HG03432 (cell line): ENCODE measurements at regions not wholly inside any gene's neighbourhood (a gene's known extent, or its start where the extent isn't known, plus 50 kb on each side); places are given as distances from the start of the nearest gene placed in this dataset.
"Not testable (repeated sequence)": the region's sequence is repeated elsewhere in the genome, so short reads cannot be mapped to it uniquely, and the experiment has no call there.

ENCODE experiments used
- ATAC-seq: cut with Tn5 transposase; IDR thresholded peaks from one replicate; pipeline ENCODE4 v1.9.1; 2021; ENCODE audit warnings: mild to moderate bottlenecking, moderate library complexity; ENCODE audit not compliant: unreplicated experiment

- no peak for ATAC-seq
Observed at GRCh38 chr9:71286146-71286545, 164.7 kb upstream of the TRPM3 start.

GRCh38 chr9:71285191-71285656 is 163.8 kb upstream of the TRPM3 start:
- ATAC-seq, result peak; percentile 85

- not testable (repeated sequence) for ATAC-seq
Observed at GRCh38 chr9:71282116-71282515, 160.7 kb upstream of the TRPM3 start.

- ATAC-seq, result no peak
Observed at GRCh38 chr9:71279151-71279739, 157.8 kb upstream of the TRPM3 start.

GRCh38 chr9:71273613-71274012 is 152.2 kb upstream of the TRPM3 start:
- ATAC-seq, result no peak

- no peak for ATAC-seq
Observed at GRCh38 chr9:71271602-71272001, 150.2 kb upstream of the TRPM3 start.

GRCh38 chr9:71270554-71270953 is 149.1 kb upstream of the TRPM3 start:
- no peak for ATAC-seq

- peak; percentile 55 for ATAC-seq
Observed at GRCh38 chr9:71269859-71270258, 148.4 kb upstream of the TRPM3 start.

GRCh38 chr9:71268871-71269635 is 147.6 kb upstream of the TRPM3 start:
- ATAC-seq, result no peak

- ATAC-seq, result no peak
Observed at GRCh38 chr9:71263451-71263850, 142.0 kb upstream of the TRPM3 start.

- not testable (repeated sequence) for ATAC-seq
Observed at GRCh38 chr9:71260419-71260818, 139.0 kb upstream of the TRPM3 start.

- no peak for ATAC-seq
Observed at GRCh38 chr9:71254592-71255277, 133.3 kb upstream of the TRPM3 start.

GRCh38 chr9:71253011-71253410 is 131.6 kb upstream of the TRPM3 start:
- no peak for ATAC-seq

GRCh38 chr9:71250581-71250980 is 129.2 kb upstream of the TRPM3 start:
- no peak for ATAC-seq

GRCh38 chr9:71249729-71250317 is 128.4 kb upstream of the TRPM3 start:
- ATAC-seq, result peak; percentile 93

- no peak for ATAC-seq
Observed at GRCh38 chr9:71245651-71246050, 124.2 kb upstream of the TRPM3 start.

- no peak for ATAC-seq
Observed at GRCh38 chr9:71243951-71244350, 122.5 kb upstream of the TRPM3 start.

- ATAC-seq, result no peak
Observed at GRCh38 chr9:71242081-71242480, 120.7 kb upstream of the TRPM3 start.

- ATAC-seq, result no peak
Observed at GRCh38 chr9:71237051-71237450, 115.6 kb upstream of the TRPM3 start.

- ATAC-seq, result no peak
Observed at GRCh38 chr9:71233646-71234045, 112.2 kb upstream of the TRPM3 start.

- no peak for ATAC-seq
Observed at GRCh38 chr9:71223953-71224538, 102.6 kb upstream of the TRPM3 start.
